ENCODE measurements at regions not wholly inside any gene's neighbourhood (a gene's known extent, or its start where the extent isn't known, plus 50 kb on each side); places are given as distances from the start of the nearest gene placed in this dataset.

DNA sequence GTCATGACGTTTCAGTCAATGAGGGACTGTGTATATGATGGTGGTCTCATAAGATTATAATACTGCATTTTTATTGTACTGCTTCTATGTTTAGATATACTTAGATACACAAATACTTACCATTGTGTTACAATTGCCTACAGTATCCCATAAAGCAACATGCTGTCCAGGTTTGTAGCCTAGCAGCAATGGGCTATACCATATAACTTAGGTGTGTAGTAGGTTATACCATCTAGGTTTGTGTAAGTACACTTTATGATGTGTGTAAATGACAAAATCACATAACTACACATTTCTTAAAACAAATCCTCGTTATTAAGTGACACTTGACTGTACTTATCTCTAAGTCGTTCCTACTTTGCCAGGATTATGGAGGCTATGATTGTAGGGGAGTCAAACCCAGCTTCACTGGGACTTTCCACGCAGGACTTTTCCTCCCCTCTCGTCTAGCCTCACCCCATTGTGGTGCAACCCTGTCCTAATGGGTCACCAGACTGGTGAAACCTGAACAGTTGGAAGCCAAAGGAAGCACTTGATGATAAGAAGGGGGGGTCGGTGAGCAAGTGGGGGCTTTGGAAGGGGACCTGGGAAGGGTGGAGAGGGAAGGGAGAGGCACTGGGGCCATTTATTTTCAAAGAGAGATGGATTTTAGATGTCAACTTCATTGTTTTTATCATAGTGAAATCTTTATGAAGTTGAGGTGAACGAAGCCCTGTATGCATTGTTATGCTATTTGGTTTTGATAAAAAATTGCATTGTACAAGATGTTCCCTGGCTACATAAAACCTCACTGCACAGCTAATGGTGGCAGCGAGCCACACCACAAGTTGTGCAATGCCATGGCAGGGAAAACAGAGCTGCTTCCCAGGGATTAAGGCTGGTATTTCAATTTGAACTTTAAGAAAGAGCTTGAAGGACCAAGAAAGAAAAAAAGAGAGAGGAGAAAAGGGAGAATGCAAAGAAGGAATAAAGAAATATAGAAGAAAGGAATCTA lies 129.1 kb downstream of the EHF start:
- TF ChIP-seq EZH2 (IDR thresholded peaks at IDR 0.05; ENCODE audit: borderline replicate concordance, low read depth, low read length, poor library complexity, severe bottlenecking), result no peak
- TF ChIP-seq, protein P1, sequence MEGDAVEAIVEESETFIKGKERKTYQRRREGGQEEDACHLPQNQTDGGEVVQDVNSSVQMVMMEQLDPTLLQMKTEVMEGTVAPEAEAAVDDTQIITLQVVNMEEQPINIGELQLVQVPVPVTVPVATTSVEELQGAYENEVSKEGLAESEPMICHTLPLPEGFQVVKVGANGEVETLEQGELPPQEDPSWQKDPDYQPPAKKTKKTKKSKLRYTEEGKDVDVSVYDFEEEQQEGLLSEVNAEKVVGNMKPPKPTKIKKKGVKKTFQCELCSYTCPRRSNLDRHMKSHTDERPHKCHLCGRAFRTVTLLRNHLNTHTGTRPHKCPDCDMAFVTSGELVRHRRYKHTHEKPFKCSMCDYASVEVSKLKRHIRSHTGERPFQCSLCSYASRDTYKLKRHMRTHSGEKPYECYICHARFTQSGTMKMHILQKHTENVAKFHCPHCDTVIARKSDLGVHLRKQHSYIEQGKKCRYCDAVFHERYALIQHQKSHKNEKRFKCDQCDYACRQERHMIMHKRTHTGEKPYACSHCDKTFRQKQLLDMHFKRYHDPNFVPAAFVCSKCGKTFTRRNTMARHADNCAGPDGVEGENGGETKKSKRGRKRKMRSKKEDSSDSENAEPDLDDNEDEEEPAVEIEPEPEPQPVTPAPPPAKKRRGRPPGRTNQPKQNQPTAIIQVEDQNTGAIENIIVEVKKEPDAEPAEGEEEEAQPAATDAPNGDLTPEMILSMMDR (conservative IDR thresholded peaks at IDR 0.05; ENCODE audit: low read depth, low read length), result no peak
- no TSS peak for BruUV-seq (replicated peaks)
- no peaks in the 10 kb centered on the region for H3K4me1 ChIP-seq (ENCODE audit: insufficient read depth, low read length, poor library complexity, severe bottlenecking)
- peak; percentile 43 for DNase-seq (ENCODE audit: low spot score)
- peaks cover 9% of the 10 kb centered on the region for H3K27me3 ChIP-seq (replicated peaks; ENCODE audit: insufficient read depth, low read depth, low read length, poor library complexity)
- H3K27ac ChIP-seq (ENCODE audit: low read depth, low read length, poor library complexity, severe bottlenecking), result no peak overlapping the region
- no peaks in the 10 kb centered on the region for H3K9me3 ChIP-seq (ENCODE audit: low read depth, low read length, poor library complexity, severe bottlenecking)
- intact Hi-C loops (cut with micrococcal nuclease; ENCODE audit: unreplicated experiment), result no loop called here
- CTCF ChIA-PET, result no interaction called here
- H3K36me3 ChIP-seq (ENCODE audit: insufficient read depth, low read length, poor library complexity, severe bottlenecking), result no peaks in the 10 kb centered on the region
- POLR2A ChIA-PET (ENCODE audit: low non-redundant PET), result no interaction called here
- no peak overlapping the region for H3K4me3 ChIP-seq (ENCODE audit: low read depth, low read length, poor library complexity, severe bottlenecking)

DNA sequence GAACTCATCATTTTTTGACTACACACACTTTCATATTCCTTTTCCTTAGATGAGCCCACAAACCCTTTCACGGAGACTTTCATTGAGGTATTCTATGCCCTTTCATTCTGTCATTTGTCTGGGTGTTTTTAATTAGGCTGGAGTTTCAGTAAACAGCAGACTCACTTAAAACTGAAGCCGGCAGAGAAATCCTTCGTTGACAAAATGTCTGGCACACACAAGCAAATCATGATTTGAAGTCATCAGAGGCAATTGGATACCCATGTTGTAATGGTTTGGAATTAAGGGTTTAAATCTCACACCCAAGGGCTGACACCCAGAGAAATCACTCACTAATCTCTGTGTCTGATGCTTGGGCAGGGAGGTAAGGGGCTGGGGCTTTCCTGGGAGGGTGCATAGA lies 127.1 kb downstream of the EHF start:
- CTCF ChIA-PET, result no interaction called here
- intact Hi-C loops (cut with micrococcal nuclease; ENCODE audit: unreplicated experiment), result no loop called here
- POLR2A ChIA-PET (ENCODE audit: low non-redundant PET), result no interaction called here

DNA sequence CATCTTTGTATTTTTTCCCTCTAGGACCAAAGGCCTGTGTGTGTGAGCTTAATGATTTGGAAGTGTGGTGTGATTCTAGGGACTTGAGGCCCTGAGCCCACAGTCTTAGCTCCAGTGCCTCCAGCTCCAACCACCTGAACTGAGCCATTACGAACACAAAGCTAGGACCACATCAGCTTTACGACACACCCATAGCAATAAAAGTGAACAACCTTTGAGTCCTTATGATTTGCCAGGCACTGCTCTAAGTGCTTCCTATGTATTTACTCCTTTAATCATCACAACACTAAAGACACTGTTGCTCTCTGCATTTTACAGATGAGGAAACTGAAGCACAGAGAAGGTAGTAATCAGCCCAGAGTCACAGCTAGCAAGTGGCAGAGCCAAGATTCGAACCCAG lies 126.4 kb downstream of the EHF start:
- Histone ChIP-seq H3K27ac (ENCODE audit: low read depth, low read length, poor library complexity, severe bottlenecking) (no peak overlapping the region), H3K27me3 (replicated peaks; ENCODE audit: insufficient read depth, low read depth, low read length, poor library complexity) (peaks cover 15% of the 10 kb centered on the region), H3K36me3 (ENCODE audit: insufficient read depth, low read length, poor library complexity, severe bottlenecking) (no peaks in the 10 kb centered on the region), H3K4me3 (ENCODE audit: low read depth, low read length, poor library complexity, severe bottlenecking) (no peak overlapping the region), H3K9me3 (ENCODE audit: low read depth, low read length, poor library complexity, severe bottlenecking) (no peaks in the 10 kb centered on the region), H3K4me1 (ENCODE audit: insufficient read depth, low read length, poor library complexity, severe bottlenecking) (no peaks in the 10 kb centered on the region)
- no peak for DNase-seq (ENCODE audit: low spot score)
- POLR2A ChIA-PET (ENCODE audit: low non-redundant PET), result no interaction called here
- CTCF ChIA-PET, result no interaction called here
- intact Hi-C loops (cut with micrococcal nuclease; ENCODE audit: unreplicated experiment), result no loop called here
- TF ChIP-seq, protein P1 (conservative IDR thresholded peaks at IDR 0.05; ENCODE audit: low read depth, low read length), result no peak
- BruUV-seq (replicated peaks), result no TSS peak

More for the DNA sequence above, 127.1 kb downstream of the EHF start:
- no peak for TF ChIP-seq EZH2 (IDR thresholded peaks at IDR 0.05; ENCODE audit: borderline replicate concordance, low read depth, low read length, poor library complexity, severe bottlenecking)
- TF ChIP-seq, protein P1 (conservative IDR thresholded peaks at IDR 0.05; ENCODE audit: low read depth, low read length), result no peak
- no TSS peak for BruUV-seq (replicated peaks)
- Histone ChIP-seq H3K27ac (ENCODE audit: low read depth, low read length, poor library complexity, severe bottlenecking) (no peak overlapping the region), H3K4me1 (ENCODE audit: insufficient read depth, low read length, poor library complexity, severe bottlenecking) (no peaks in the 10 kb centered on the region), H3K27me3 (replicated peaks; ENCODE audit: insufficient read depth, low read depth, low read length, poor library complexity) (peaks cover 10% of the 10 kb centered on the region), H3K9me3 (ENCODE audit: low read depth, low read length, poor library complexity, severe bottlenecking) (no peaks in the 10 kb centered on the region), H3K36me3 (ENCODE audit: insufficient read depth, low read length, poor library complexity, severe bottlenecking) (no peaks in the 10 kb centered on the region), H3K4me3 (ENCODE audit: low read depth, low read length, poor library complexity, severe bottlenecking) (no peak overlapping the region)
- DNase-seq (ENCODE audit: low spot score), result no peak
